Activated CD8-positive, alpha-beta memory T cell treated with anti-CD3 and anti-CD28 coated beads, Interleukin-2, amount 50 U/mL, for 1 hour (primary cell): ENCODE measurements at regions not wholly inside any gene's neighbourhood (a gene's known extent, or its start where the extent isn't known, plus 50 kb on each side); places are given as distances from the start of the nearest gene placed in this dataset.

Experiments
- DNase-seq: peaks from one replicate; pipeline ENCODE4 v3.0.0-alpha.2; 2020; ENCODE audit errors: extremely low read depth

GRCh38 chr9:118058227-118058626 is 354.0 kb downstream of the TLR4 start:
- no peak for DNase-seq

- no peak for DNase-seq
These were observed 355.5 kb downstream of the TLR4 start for GRCh38 chr9:118059484-118060278.

DNA sequence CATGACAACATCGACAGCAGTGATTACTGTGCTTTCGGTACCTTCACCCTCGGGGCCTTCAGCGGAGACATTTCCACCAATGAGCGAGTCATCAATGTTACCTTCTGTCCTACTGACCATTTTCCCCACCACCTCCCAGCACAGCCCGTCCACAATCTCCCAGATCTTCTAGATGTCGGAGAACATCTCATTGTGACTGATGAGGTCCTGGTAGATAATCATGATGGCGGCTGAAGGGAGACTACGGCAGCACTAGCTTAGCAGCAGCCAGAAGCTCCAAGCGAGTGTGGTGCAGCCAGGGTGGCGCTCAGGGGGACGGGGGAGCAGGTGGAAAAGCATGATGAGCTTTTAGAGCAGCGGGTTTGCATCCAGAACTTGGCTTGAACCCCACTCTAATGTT is 379.0 kb downstream of the TLR4 start:
- DNase-seq: no peak

- DNase-seq: no peak
These were observed 383.9 kb downstream of the TLR4 start for GRCh38 chr9:118088090-118088489.

- DNase-seq: no peak
These were observed 387.0 kb downstream of the TLR4 start for GRCh38 chr9:118091226-118091625.

- no peak for DNase-seq
These were observed 387.7 kb downstream of the TLR4 start for GRCh38 chr9:118091711-118092500.

GRCh38 chr9:118094387-118094786 is 390.2 kb downstream of the TLR4 start:
- DNase-seq: no peak

DNA sequence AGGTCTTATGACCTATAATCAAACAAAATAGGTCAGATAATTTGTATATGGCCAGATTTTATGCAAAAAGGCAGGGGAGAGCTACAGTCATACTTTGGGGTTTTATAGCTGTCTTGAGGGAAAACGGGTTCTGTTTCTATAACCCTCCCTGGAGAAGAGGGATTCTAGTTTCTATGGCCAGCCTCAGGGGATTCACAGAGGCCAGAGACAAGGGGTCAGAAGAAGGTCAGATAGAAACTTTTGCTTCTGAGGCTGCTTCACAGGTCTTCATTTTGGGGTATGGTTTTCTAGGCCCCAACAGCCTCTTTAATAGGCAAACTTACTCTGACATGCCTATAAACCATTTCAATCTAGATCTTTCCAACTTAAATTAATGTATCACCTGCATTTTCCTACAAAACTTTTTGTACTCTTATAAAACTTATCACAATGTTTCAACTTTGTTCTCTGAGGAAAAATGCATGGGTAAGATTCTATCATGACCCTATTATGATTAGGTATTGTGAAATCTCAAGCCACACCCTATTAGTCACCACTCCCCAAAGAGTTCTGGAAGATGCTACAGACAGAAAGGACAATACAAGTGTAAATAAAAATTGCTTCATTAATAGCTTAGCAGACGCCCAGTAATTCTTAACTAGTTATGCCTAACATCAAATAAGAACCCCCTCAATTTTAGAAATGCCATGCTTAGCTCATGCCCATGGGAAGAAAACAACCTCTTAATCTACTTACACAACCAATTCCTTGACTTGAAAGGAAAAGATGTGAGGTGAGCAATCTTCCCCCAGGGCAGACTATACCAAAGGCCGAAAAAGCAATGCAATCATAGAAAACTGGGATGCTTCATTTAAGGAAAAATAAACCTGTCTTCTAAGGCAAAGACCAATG is 396.6 kb downstream of the TLR4 start:
- DNase-seq: no peak

DNA sequence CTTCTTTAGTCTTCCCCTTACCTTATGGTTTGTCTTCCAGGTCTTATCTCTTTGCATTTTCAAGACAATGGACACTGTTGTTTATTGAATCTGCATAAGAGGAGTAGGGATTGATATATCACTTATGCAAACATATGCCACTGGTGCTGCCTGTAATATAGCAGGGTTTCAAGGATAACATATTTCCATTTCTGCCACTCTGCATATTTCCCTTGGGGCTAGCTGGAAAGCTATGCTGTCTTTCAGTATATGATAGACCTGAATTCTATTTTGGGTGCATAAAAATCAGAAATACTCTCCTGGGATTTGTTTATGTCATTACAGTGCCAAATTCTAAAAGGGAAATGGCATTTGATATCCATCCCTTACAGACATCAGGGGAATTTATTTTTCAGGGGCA is 400.2 kb downstream of the TLR4 start:
- DNase-seq: no peak

- no peak for DNase-seq
These were observed 404.8 kb downstream of the TLR4 start for GRCh38 chr9:118108971-118109370.

- no peak for DNase-seq
These were observed 405.3 kb downstream of the TLR4 start for GRCh38 chr9:118109542-118109941.

DNA sequence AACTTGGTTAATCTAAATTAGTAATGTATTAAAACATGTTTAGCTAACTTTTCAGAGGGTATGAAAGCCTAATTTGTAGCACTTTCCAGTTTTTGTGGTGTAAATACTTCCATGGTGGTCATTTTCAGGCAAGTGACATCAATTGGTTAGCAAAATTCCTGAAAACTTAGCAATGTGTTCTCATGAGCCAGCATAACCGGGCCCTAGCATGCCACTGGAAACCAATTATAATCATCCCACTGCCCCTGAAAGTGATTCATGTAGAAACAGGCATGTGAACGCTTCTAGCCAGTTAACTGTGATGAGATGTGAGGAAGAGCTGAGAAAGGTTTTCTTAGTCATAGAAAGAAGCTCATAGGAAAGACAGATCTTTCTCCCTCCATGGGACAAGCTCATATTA is 417.2 kb downstream of the TLR4 start:
- DNase-seq: no peak

DNA sequence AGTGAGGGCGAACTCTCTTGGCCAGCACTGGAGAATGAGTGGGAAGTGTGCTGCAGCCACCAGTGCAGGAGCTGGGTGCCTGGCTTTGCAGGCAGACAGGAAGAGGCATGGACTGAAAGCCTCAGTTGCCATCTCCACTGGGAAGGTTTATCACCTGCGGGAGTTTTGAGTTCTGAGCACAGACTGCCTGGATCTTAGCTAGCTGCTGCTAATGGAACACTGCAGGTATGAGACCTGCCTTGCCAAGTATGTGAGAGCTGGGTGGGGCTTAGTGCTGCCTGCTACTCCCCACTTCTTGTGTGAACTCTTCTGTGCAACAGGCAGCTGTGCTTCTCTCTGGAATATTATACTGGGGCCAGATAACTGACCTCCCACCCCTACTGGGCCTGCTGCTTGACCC is 424.1 kb downstream of the TLR4 start:
- no peak for DNase-seq

DNA sequence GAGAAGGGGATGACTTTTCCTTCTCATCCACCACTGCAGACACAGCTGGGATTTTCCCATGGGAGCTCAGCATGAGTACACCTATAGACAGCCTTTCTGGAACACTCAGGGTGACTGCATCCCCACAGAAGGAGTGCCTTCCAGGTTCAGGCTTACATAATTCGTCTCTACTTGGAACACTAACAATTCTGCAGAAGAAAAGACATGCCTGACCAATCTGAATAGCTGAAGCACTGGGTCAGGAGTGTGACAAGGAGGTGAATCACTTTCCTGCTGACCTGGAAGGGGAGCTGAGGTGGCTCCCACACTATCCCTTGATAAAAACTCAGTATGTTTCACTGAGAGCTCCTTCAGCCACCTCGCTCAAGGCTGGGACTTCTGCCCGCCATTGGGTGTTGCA is 425.3 kb downstream of the TLR4 start:
- DNase-seq: no peak

DNA sequence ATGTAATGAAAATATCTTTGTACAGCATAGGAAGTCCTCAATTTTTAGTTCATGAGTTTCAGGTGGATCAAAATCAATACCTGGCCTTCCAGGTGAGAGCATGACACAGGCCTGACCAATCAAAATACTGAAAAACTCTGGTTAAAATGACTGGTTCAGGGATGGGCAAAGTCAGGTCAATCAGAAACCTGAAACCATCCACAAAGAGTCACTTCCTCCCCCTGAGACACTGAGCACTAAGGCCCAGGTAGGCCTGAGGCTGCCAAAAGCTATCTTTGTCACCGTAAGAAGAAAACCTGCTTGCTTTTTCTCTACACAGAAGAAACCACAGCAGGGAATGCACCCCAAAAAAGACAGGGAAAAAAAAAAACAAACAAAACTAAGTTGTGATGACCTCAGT is 444.8 kb downstream of the TLR4 start:
- no peak for DNase-seq

DNA sequence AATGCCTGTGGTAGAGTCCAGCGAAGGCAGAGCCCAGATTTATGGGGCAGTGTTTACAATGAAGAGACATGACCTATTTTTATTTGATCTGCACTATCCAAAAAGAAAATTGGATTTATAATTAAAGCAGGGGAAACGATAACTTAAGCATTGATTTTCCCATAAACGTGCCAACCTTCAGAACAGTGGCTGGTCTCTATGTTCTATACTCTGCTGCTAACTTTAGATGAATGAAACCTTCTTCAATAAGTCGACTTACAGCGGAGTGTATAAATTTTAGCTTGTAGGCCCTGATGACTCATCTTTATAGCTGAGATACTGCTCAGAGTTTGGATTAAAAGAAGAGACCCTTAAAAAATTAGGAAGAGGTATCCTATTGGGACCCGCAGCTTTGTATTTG is 452.6 kb downstream of the TLR4 start:
- DNase-seq: no peak

DNA sequence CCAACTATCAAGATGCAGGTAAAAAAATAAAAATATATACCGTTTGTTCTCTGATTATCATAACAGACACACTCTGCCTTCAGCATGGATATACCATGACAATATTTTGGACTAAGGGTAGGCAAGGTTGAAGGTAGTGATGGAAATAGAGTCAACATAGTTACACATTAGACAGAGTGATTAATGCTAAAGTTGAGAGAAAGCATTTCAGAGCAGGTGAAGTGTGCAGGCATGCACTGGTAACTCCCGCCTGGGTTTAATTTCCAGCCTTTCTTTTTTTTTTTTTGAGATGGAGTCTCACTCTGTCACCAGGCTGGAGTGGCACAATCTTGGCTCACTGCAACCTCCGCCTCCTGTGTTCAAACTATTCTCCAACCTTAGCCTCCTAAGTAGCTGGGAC is 458.5 kb downstream of the TLR4 start:
- DNase-seq: no peak

DNA sequence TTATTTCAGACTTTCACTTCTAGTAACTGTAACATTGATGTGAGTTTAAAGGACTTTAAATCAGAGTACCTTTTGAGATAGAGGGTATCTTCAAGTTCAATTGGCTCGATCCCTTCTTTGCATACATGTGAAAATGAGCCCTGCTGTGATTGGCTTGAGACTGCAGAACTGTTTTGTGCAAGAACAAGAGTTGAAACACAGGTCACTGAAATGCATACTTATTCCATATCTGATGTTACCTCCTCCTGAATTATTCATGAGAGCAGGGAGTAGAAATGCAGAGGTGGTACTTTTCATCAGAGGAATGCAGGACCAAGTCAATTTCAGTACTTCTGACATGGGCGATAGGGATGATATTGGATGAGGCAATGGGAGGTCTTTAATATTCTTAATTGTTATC is 459.5 kb downstream of the TLR4 start:
- no peak for DNase-seq

- no peak for DNase-seq
These were observed 461.2 kb downstream of the TLR4 start for GRCh38 chr9:118165451-118165850.

GRCh38 chr9:118170032-118170955 is 466.1 kb downstream of the TLR4 start:
- no peak for DNase-seq

- no peak for DNase-seq
These were observed 473.0 kb downstream of the TLR4 start for GRCh38 chr9:118177241-118177640.
